ENCODE measurements at regions not wholly inside any gene's neighbourhood (a gene's known extent, or its start where the extent isn't known, plus 50 kb on each side); places are given as distances from the start of the nearest gene placed in this dataset.

- no peak for DNase-seq (ENCODE audit: low read depth in 2 of 2)
Observed at GRCh38 chr7:108973075-108973474, 403.4 kb downstream of the DNAJB9 start.

GRCh38 chr7:108974641-108975040 lies 405.0 kb downstream of the DNAJB9 start:
- no peak for DNase-seq (ENCODE audit: low read depth in 2 of 2)

GRCh38 chr7:108985037-108985436 lies 415.4 kb downstream of the DNAJB9 start:
- DNase-seq (ENCODE audit: low read depth in 2 of 2): no peak

GRCh38 chr7:108989319-108989718 lies 419.6 kb downstream of the DNAJB9 start:
- DNase-seq (ENCODE audit: low read depth in 2 of 2): no peak

- no peak for DNase-seq (ENCODE audit: low read depth in 2 of 2)
Observed at GRCh38 chr7:108997480-108997879, 427.8 kb downstream of the DNAJB9 start.

- no peak for DNase-seq (ENCODE audit: low read depth in 2 of 2)
Observed at GRCh38 chr7:109003742-109004141, 434.1 kb downstream of the DNAJB9 start.

GRCh38 chr7:109009636-109010035 lies 440.0 kb downstream of the DNAJB9 start:
- no peak for DNase-seq (ENCODE audit: low read depth in 2 of 2)

- DNase-seq (ENCODE audit: low read depth in 2 of 2): no peak
Observed at GRCh38 chr7:109020251-109020650, 450.6 kb downstream of the DNAJB9 start.

GRCh38 chr7:109021390-109021789 lies 451.7 kb downstream of the DNAJB9 start:
- no peak for DNase-seq (ENCODE audit: low read depth in 2 of 2)

GRCh38 chr7:109029866-109030265 lies 460.2 kb downstream of the DNAJB9 start:
- DNase-seq (ENCODE audit: low read depth in 2 of 2): no peak

GRCh38 chr7:109044691-109045090 lies 475.0 kb downstream of the DNAJB9 start:
- DNase-seq (ENCODE audit: low read depth in 2 of 2): no peak

GRCh38 chr7:109049366-109049765 lies 479.7 kb downstream of the DNAJB9 start:
- no peak for DNase-seq (ENCODE audit: low read depth in 2 of 2)

- DNase-seq (ENCODE audit: low read depth in 2 of 2): no peak
Observed at GRCh38 chr7:109059089-109059488, 489.4 kb downstream of the DNAJB9 start.

- DNase-seq (ENCODE audit: low read depth in 2 of 2): no peak
Observed at GRCh38 chr7:109062798-109063197, 493.1 kb downstream of the DNAJB9 start.

- no peak for DNase-seq (ENCODE audit: low read depth in 2 of 2)
Observed at GRCh38 chr7:109073543-109073942, 503.9 kb downstream of the DNAJB9 start.

GRCh38 chr7:109076396-109076972 lies 506.8 kb downstream of the DNAJB9 start:
- DNase-seq (ENCODE audit: low read depth in 2 of 2): no peak

GRCh38 chr7:109091042-109091441 lies 521.4 kb downstream of the DNAJB9 start:
- DNase-seq (ENCODE audit: low read depth in 2 of 2): no peak

GRCh38 chr7:109092268-109092667 lies 522.6 kb downstream of the DNAJB9 start:
- DNase-seq (ENCODE audit: low read depth in 2 of 2): no peak

- no peak for DNase-seq (ENCODE audit: low read depth in 2 of 2)
Observed at GRCh38 chr7:109101332-109101731, 531.7 kb downstream of the DNAJB9 start.

- no peak for DNase-seq (ENCODE audit: low read depth in 2 of 2)
Observed at GRCh38 chr7:109109558-109109957, 539.9 kb downstream of the DNAJB9 start.

- no peak for DNase-seq (ENCODE audit: low read depth in 2 of 2)
Observed at GRCh38 chr7:109111086-109111485, 541.4 kb downstream of the DNAJB9 start.

GRCh38 chr7:109121599-109122300 lies 552.1 kb downstream of the DNAJB9 start:
- DNase-seq (ENCODE audit: low read depth in 2 of 2): no peak

- DNase-seq (ENCODE audit: low read depth in 2 of 2): no peak
Observed at GRCh38 chr7:109125001-109125400, 555.3 kb downstream of the DNAJB9 start.

All from dermis microvascular lymphatic vessel endothelial cell (primary cell).